IMR-90 (cell line): ENCODE measurements at regions not wholly inside any gene's neighbourhood (a gene's known extent, or its start where the extent isn't known, plus 50 kb on each side); places are given as distances from the start of the nearest gene placed in this dataset.

ENCODE experiments used
- ATAC-seq: fragments of 200-7000 bp; cut with Tn5 transposase; 2 replicates; pipeline ENCODE4 v1.9.1; 2020; ENCODE audit warnings: low read depth, mild to moderate bottlenecking, moderate library complexity
- BruUV-seq: library from RNA; stranded (reverse); fragments of 400-500 nt; replicated peaks from 2 replicates; lab custom pipeline; 2021; lab: Mats Ljungman, UMichigan
- CTCF ChIA-PET: fragments of 300-600 bp; formaldehyde crosslinking; extraction: SDS; loops from one replicate; lab custom pipeline; 2021; ENCODE audit warnings: antibody characterized with exemption; lab: Yijun Ruan, JAX
- POLR2A ChIA-PET: fragments of 300-600 bp; sonication (Branson Sonifier 250); formaldehyde crosslinking; loops from one replicate; lab custom pipeline; 2022; ENCODE audit warnings: antibody characterized with exemption; ENCODE audit not compliant: unreplicated experiment; lab: Charles Lee
- DNase-seq: peaks from one replicate; pipeline ENCODE4 v3.0.0; 2013
- H2AFZ ChIP-seq: replicated peaks from 2 replicates; pipeline ENCODE3; 2013; ENCODE audit warnings: low read length, mild to moderate bottlenecking; ENCODE audit not compliant: poor library complexity
- H2AK5ac ChIP-seq: 2 replicates; pipeline ENCODE4 v1.6.1; 2013; ENCODE audit warnings: low read depth, low read length, inconsistent platforms
- H2AK9ac ChIP-seq: replicated peaks from 2 replicates; pipeline ENCODE3; 2013; ENCODE audit warnings: mild to moderate bottlenecking, low read depth, low read length, moderate library complexity; ENCODE audit not compliant: poor library complexity
- H2BK120ac ChIP-seq: 2 replicates; pipeline ENCODE4 v1.6.1; 2013; ENCODE audit warnings: low read depth, low read length, inconsistent platforms
- H2BK15ac ChIP-seq: 3 replicates; pipeline ENCODE4 v1.6.1; 2013; ENCODE audit warnings: low read depth, low read length, inconsistent platforms
- H2BK20ac ChIP-seq: 2 replicates; pipeline ENCODE4 v1.6.1; 2013; ENCODE audit warnings: low read depth, mild to moderate bottlenecking, inconsistent platforms, low read length, moderate library complexity
- H2BK5ac ChIP-seq: 2 replicates; pipeline ENCODE4 v1.6.1; 2013; ENCODE audit warnings: mild to moderate bottlenecking, low read depth, low read length, inconsistent platforms; ENCODE audit not compliant: poor library complexity, severe bottlenecking
- H3K14ac ChIP-seq: replicated peaks from 2 replicates; pipeline ENCODE4 v1.6.1; 2013; ENCODE audit warnings: low read depth, low read length, inconsistent platforms
- H3K18ac ChIP-seq: 2 replicates; pipeline ENCODE4 v1.6.1; 2013; ENCODE audit warnings: low read depth, low read length, control low read depth
- H3K23ac ChIP-seq: 2 replicates; pipeline ENCODE4 v1.6.1; 2013; ENCODE audit warnings: low read depth, low read length, inconsistent platforms
- H3K27ac ChIP-seq: 2 replicates; pipeline ENCODE4 v1.5.1; 2013; ENCODE audit warnings: mild to moderate bottlenecking, control low read depth, low read length; ENCODE audit not compliant: insufficient read depth
- H3K27me3 ChIP-seq: 2 replicates; pipeline ENCODE4 v1.6.1; 2013; ENCODE audit warnings: low read length; ENCODE audit not compliant: control insufficient read depth, insufficient read depth
- H3K36me3 ChIP-seq: 2 replicates; pipeline ENCODE4 v1.6.1; 2013; ENCODE audit warnings: low read length, mixed read lengths; ENCODE audit not compliant: control insufficient read depth, insufficient read depth
- H3K4ac ChIP-seq: 2 replicates; pipeline ENCODE4 v1.6.1; 2013; ENCODE audit warnings: low read depth, low read length, inconsistent platforms
- H3K4me1 ChIP-seq: 2 replicates; pipeline ENCODE4 v1.6.1; 2013; ENCODE audit warnings: low read length, mixed read lengths; ENCODE audit not compliant: control insufficient read depth, insufficient read depth
- H3K4me2 ChIP-seq: 2 replicates; pipeline ENCODE4 v1.6.1; 2013; ENCODE audit warnings: low read depth, mild to moderate bottlenecking, control low read depth, low read length, moderate library complexity
- H3K4me3 ChIP-seq: 2 replicates; pipeline ENCODE4 v1.5.1; 2013; ENCODE audit warnings: low read depth, mild to moderate bottlenecking, control low read depth, low read length, moderate library complexity; ENCODE audit not compliant: insufficient read depth
- H3K56ac ChIP-seq: 2 replicates; pipeline ENCODE4 v1.6.1; 2013; ENCODE audit warnings: low read length, inconsistent platforms; ENCODE audit not compliant: insufficient read depth; ENCODE audit errors: extremely low read depth
- H3K79me1 ChIP-seq, 2 experiments: 2 replicates each; pipeline ENCODE4 v1.6.1; 2013; ENCODE audit warnings: low read length in 2 of 2, inconsistent platforms in 1 of 2, low read depth in 1 of 2
- H3K9ac ChIP-seq: 2 replicates; pipeline ENCODE4 v1.6.1; 2013; ENCODE audit warnings: low read depth, low read length, control low read depth
- H3K9me1 ChIP-seq: 2 replicates; pipeline ENCODE4 v1.6.1; 2013; ENCODE audit warnings: low read length, inconsistent platforms; ENCODE audit not compliant: insufficient read depth
- H3K9me3 ChIP-seq: 2 replicates; pipeline ENCODE4 v1.6.1; 2013; ENCODE audit warnings: low read length; ENCODE audit not compliant: control insufficient read depth, insufficient read depth
- H4K20me1 ChIP-seq: 2 replicates; pipeline ENCODE4 v1.6.1; 2013; ENCODE audit warnings: low read length, inconsistent platforms; ENCODE audit not compliant: insufficient read depth
- H4K5ac ChIP-seq: 2 replicates; pipeline ENCODE4 v1.6.1; 2013; ENCODE audit warnings: mild to moderate bottlenecking, low read depth, low read length, control low read depth
- H4K8ac ChIP-seq, 2 experiments: 2 replicates each; pipeline ENCODE4 v1.6.1; 2013; ENCODE audit warnings: low read depth in 2 of 2, low read length in 2 of 2, control low read depth in 1 of 2, inconsistent platforms in 1 of 2
- H4K91ac ChIP-seq: 2 replicates; pipeline ENCODE4 v1.6.1; 2013; ENCODE audit warnings: low read depth, low read length, inconsistent platforms; ENCODE audit not compliant: insufficient read depth
- ELK1 ChIP-seq: fragments of 150-350 bp; IDR thresholded peaks from 2 replicates; pipeline ENCODE4 v1.6.1; 2016; ENCODE audit warnings: low read depth, mild to moderate bottlenecking, low read length, moderate library complexity, borderline replicate concordance
- NFE2L2 ChIP-seq: fragments of 150-350 bp; IDR thresholded peaks from 2 replicates; pipeline ENCODE4 v1.6.1; 2016; ENCODE audit warnings: low read depth, mild to moderate bottlenecking, low read length
- WGBS, 2 experiments: methylation state at CpG; one replicate each; pipeline versions ENCODE4 v1.1.5 to v1.1.7; 2013; ENCODE audit warnings: missing lambda C conversion rate in 2 of 2; ENCODE audit not compliant: insufficient read length in 1 of 2; ENCODE audit errors: extremely low coverage in 2 of 2; 5-methylcytosine and 5-hydroxymethylcytosine counted together
- dilution Hi-C: fragments of 300-500 bp; cut with HindIII; formaldehyde crosslinking; loops from one replicate; pipeline ENCODE4 v1.14.3; 2018; ENCODE audit warnings: low sequenced_read_pairs; ENCODE audit not compliant: unreplicated experiment
- in situ Hi-C: fragments of 300-500 bp; cut with MboI; formaldehyde crosslinking; loops from 3 replicates; pipeline ENCODE4 v1.14.3; 2019; ENCODE audit warnings: low sequenced_read_pairs, inconsistent platforms, mixed read lengths
- intact Hi-C: fragments of 100-400 bp; cut with micrococcal nuclease; formaldehyde crosslinking; loops from 2 replicates; pipeline ENCODE4 v1.10.0; 2022

GRCh38 chr3:104436506-104436905 lies 930.2 kb upstream of the ALCAM start:
- Histone ChIP-seq H2AK5ac (no peak overlapping the region), H3K9me1 (no peaks in the 10 kb centered on the region), H3K27ac (no peak overlapping the region), H2BK5ac (no peak overlapping the region), H3K56ac (no peak overlapping the region), H4K8ac (no peak overlapping the region), H3K4me3 (no peak overlapping the region), H3K9ac (no peak overlapping the region), H3K4me1 (no peaks in the 10 kb centered on the region), H2AK9ac (no peak overlapping the region), H3K36me3 (no peaks in the 10 kb centered on the region), H3K4me2 (no peak overlapping the region), H3K27me3 (no peaks in the 10 kb centered on the region), H3K9me3 (no peaks in the 10 kb centered on the region), H4K91ac (no peak overlapping the region), H2BK15ac (no peak overlapping the region), H2BK120ac (no peak overlapping the region), H3K18ac (no peak overlapping the region), H3K4ac (no peak overlapping the region), H4K20me1 (no peaks in the 10 kb centered on the region), H2BK20ac (no peak overlapping the region), H3K79me1 (no peaks in the 10 kb centered on the region), H3K14ac (no peak overlapping the region), H4K5ac (no peak overlapping the region), H2AFZ (no peak overlapping the region), H3K23ac (no peak overlapping the region)
- TF ChIP-seq ELK1, result no peak
- TF ChIP-seq NFE2L2, result no peak
- dilution Hi-C loops, result no loop called here
- no TSS peak for BruUV-seq
- in situ Hi-C loops, result no loop called here
- no CpG with 5 or more reads among the region's 1 CpG for WGBS, 2 experiments
- DNase-seq (no peak), ATAC-seq (no peak)
- intact Hi-C loops, result loop anchor here (10.0 kb wide), 1 partner anchor 218 kb away; no protein-coding TSS in a partner anchor
- POLR2A ChIA-PET, result no interaction called here
- CTCF ChIA-PET, result no interaction called here
